GM21529 (cell line): ENCODE measurements at regions not wholly inside any gene's neighbourhood (a gene's known extent, or its start where the extent isn't known, plus 50 kb on each side); places are given as distances from the start of the nearest gene placed in this dataset.

Source experiments
- ATAC-seq: cut with Tn5 transposase; IDR thresholded peaks from one replicate; pipeline ENCODE4 v1.9.1; 2021; ENCODE audit not compliant: unreplicated experiment

GRCh38 chr11:122062763-122063162, 53.3 kb downstream of the BLID start:
- no peak for ATAC-seq

- ATAC-seq = no peak
Observed at GRCh38 chr11:122059565-122059964, 56.5 kb downstream of the BLID start.

- no peak for ATAC-seq
Observed at GRCh38 chr11:122050021-122050690, 65.9 kb downstream of the BLID start.

GRCh38 chr11:122048401-122048800, 67.6 kb downstream of the BLID start:
- no peak for ATAC-seq

GRCh38 chr11:122046846-122047245, 69.2 kb downstream of the BLID start:
- ATAC-seq = no peak

- no peak for ATAC-seq
Observed at GRCh38 chr11:122046438-122046837, 69.6 kb downstream of the BLID start.

- no peak for ATAC-seq
Observed at GRCh38 chr11:122045181-122045586, 70.8 kb downstream of the BLID start.

- no peak for ATAC-seq
Observed at GRCh38 chr11:122044086-122044485, 71.9 kb downstream of the BLID start.

- ATAC-seq = no peak
Observed at GRCh38 chr11:122042981-122043380, 73.0 kb downstream of the BLID start.

GRCh38 chr11:122040464-122040863, 75.6 kb downstream of the BLID start:
- ATAC-seq = no peak

- no peak for ATAC-seq
Observed at GRCh38 chr11:122038543-122038942, 77.5 kb downstream of the BLID start.

- ATAC-seq = no peak
Observed at GRCh38 chr11:122037911-122038310, 78.1 kb downstream of the BLID start.

- ATAC-seq = no peak
Observed at GRCh38 chr11:122036493-122036892, 79.5 kb downstream of the BLID start.

- ATAC-seq = no peak
Observed at GRCh38 chr11:122036018-122036417, 80.0 kb downstream of the BLID start.

- no peak for ATAC-seq
Observed at GRCh38 chr11:122033631-122034030, 82.4 kb downstream of the BLID start.

- ATAC-seq = no peak
Observed at GRCh38 chr11:122033193-122033592, 82.8 kb downstream of the BLID start.

GRCh38 chr11:122032317-122032716, 83.7 kb downstream of the BLID start:
- ATAC-seq = no peak

GRCh38 chr11:122031813-122032212, 84.2 kb downstream of the BLID start:
- no peak for ATAC-seq

- ATAC-seq = no peak
Observed at GRCh38 chr11:122030286-122030685, 85.7 kb downstream of the BLID start.

GRCh38 chr11:122028545-122028944, 87.5 kb downstream of the BLID start:
- no peak for ATAC-seq

GRCh38 chr11:122028036-122028435, 88.0 kb downstream of the BLID start:
- no peak for ATAC-seq

GRCh38 chr11:122025757-122026156, 90.3 kb downstream of the BLID start:
- ATAC-seq = no peak

GRCh38 chr11:122024278-122024677, 91.7 kb downstream of the BLID start:
- no peak for ATAC-seq
